Panc1 (cell line): ENCODE measurements at regions not wholly inside any gene's neighbourhood (a gene's known extent, or its start where the extent isn't known, plus 50 kb on each side); places are given as distances from the start of the nearest gene placed in this dataset.

Experiments used
- CTCF ChIP-seq: fragments of 450-650 bp; IDR thresholded peaks from 2 replicates; pipeline ENCODE4 v1.5.1; 2017; ENCODE audit warnings: mild to moderate bottlenecking
- POLR2AphosphoS5 ChIP-seq: IDR thresholded peaks from 2 replicates; pipeline ENCODE4 v1.6.1; 2012; ENCODE audit warnings: mild to moderate bottlenecking, low read depth, low read length, moderate library complexity
- REST ChIP-seq, 2 experiments: IDR thresholded peaks; 2 replicates each; pipeline ENCODE4 v1.6.1; 2011 to 2012; ENCODE audit warnings: low read depth in 2 of 2, control low read depth in 1 of 2, low read length in 1 of 2, mild to moderate bottlenecking in 1 of 2, moderate library complexity in 1 of 2; ENCODE audit not compliant: insufficient read depth in 1 of 2
- SIN3A ChIP-seq: IDR thresholded peaks from 2 replicates; pipeline ENCODE4 v1.6.1; 2012; ENCODE audit warnings: low read depth, mild to moderate bottlenecking, low read length, moderate library complexity, borderline replicate concordance; ENCODE audit not compliant: insufficient read depth

- no peak for TF ChIP-seq CTCF
- TF ChIP-seq SIN3A = no peak
- no peak for TF ChIP-seq POLR2AphosphoS5
- no peak for TF ChIP-seq REST (IDR thresholded peaks at IDR 0.05; ENCODE audit: insufficient read depth in 1 of 2, low read depth in 2 of 2, low read length in 1 of 2)
Measured at GRCh38 chr5:105807290-105807689, 1863.4 kb downstream of the EFNA5 start.
